Astrocyte of the spinal cord (primary cell): ENCODE measurements at regions not wholly inside any gene's neighbourhood (a gene's known extent, or its start where the extent isn't known, plus 50 kb on each side); places are given as distances from the start of the nearest gene placed in this dataset.

Experiments used
- DNase-seq: peaks from one replicate; pipeline ENCODE4 v3.0.0; 2011; ENCODE audit warnings: low read depth, low spot score
- H3K4me3 ChIP-seq: 2 replicates; pipeline ENCODE4 v1.5.1; 2011; ENCODE audit warnings: low read depth, mild to moderate bottlenecking, low read length, moderate library complexity
- in situ Hi-C: cut with HindIII; loops from 2 replicates; pipeline ENCODE4 v1.10.0; 2017; ENCODE audit warnings: low sequenced_read_pairs
- TF ChIP-seq, protein P1 (sequence below): IDR thresholded peaks from 2 replicates; pipeline ENCODE4 v1.5.1; 2012; ENCODE audit warnings: low read depth, mild to moderate bottlenecking, low read length, inconsistent platforms

DNA sequence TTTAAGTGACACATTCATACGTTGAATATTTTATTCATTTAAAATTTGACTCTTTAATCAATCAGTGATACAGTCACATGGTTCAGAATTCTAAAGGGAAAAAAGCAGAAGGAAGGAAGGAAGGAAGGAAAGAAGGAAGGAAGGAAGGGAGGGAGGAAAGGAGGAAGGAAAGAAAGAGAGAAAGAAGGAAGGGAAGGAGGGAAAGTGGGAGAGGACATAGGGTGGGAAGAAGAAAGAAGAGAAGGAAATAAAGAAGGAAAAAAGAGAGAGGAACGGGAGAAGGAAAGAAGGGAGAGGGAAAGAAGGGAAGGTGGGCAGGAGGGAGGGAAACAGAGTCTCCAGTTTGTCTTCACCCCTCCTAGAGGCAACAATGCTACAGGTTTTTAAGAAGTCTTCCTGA is 518.6 kb downstream of the MIAT start:
- in situ Hi-C loops: no loop called here
- no peak for DNase-seq
- TF ChIP-seq, protein P1, sequence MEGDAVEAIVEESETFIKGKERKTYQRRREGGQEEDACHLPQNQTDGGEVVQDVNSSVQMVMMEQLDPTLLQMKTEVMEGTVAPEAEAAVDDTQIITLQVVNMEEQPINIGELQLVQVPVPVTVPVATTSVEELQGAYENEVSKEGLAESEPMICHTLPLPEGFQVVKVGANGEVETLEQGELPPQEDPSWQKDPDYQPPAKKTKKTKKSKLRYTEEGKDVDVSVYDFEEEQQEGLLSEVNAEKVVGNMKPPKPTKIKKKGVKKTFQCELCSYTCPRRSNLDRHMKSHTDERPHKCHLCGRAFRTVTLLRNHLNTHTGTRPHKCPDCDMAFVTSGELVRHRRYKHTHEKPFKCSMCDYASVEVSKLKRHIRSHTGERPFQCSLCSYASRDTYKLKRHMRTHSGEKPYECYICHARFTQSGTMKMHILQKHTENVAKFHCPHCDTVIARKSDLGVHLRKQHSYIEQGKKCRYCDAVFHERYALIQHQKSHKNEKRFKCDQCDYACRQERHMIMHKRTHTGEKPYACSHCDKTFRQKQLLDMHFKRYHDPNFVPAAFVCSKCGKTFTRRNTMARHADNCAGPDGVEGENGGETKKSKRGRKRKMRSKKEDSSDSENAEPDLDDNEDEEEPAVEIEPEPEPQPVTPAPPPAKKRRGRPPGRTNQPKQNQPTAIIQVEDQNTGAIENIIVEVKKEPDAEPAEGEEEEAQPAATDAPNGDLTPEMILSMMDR: no peak
- H3K4me3 ChIP-seq: no peak overlapping the region

DNA sequence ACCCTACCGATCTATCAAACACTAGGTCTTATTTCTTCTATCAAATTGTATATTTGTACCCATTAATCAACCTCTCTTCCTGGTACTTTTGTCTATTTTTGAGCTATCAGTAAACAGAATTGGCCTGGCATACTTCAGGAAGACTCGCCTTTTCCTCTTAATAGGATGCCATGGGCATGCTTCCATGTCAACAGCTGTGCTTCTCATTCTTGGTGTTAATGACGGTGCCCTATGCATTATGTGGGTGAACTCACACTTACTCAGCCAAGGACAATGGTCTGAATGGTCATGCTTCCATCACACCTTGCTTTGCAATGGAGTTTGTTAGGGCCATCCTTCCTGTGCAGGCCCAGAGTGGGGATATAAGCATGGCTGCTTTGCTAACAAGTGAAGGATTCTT is 521.8 kb downstream of the MIAT start:
- no peak overlapping the region for H3K4me3 ChIP-seq
- no peak for DNase-seq
- TF ChIP-seq, protein P1: no peak
- in situ Hi-C loops: no loop called here

- H3K4me3 ChIP-seq: no peak overlapping the region
- TF ChIP-seq, protein P1: no peak
- in situ Hi-C loops: no loop called here
- DNase-seq: no peak
These were observed 524.1 kb downstream of the MIAT start for GRCh38 chr22:27181537-27181936.

- no peak for DNase-seq
- in situ Hi-C loops: no loop called here
- TF ChIP-seq, protein P1: no peak
- H3K4me3 ChIP-seq: no peak overlapping the region
These were observed 526.1 kb downstream of the MIAT start for GRCh38 chr22:27183474-27183873.

DNA sequence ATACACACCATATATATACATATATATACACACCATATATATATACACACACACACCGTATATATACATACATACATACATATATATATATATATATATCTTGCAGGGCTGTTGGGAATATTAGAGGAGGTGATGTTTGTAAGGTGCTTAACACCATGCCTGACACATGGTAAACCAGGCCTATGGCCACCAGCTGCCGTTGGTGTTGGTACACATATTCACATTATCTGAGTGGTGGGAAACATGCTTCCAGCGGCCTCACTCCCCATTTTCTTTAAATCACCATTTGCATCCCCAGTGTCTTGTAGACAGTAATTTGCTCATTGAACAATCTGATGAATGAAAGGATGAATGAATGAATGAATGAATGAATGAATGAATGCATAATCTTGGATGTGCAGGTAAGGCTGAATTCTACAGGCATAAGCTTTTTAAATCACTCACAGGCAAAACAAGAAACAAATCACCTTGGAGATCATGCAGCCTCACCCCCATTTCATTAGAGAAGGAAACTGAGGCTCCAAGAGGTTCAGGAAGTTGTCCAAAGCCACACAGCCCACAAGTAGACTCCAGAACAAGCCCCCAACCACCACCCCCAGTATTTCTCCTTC is 527.8 kb downstream of the MIAT start:
- TF ChIP-seq, protein P1: no peak
- no peak overlapping the region for H3K4me3 ChIP-seq
- no peak for DNase-seq
- in situ Hi-C loops: no loop called here

GRCh38 chr22:27185760-27186302 is 528.4 kb downstream of the MIAT start:
- DNase-seq: no peak
- no peak overlapping the region for H3K4me3 ChIP-seq
- in situ Hi-C loops: no loop called here
- TF ChIP-seq, protein P1: no peak
